DOHH2 (cell line): ENCODE measurements at regions not wholly inside any gene's neighbourhood (a gene's known extent, or its start where the extent isn't known, plus 50 kb on each side); places are given as distances from the start of the nearest gene placed in this dataset.
"Not testable (repeated sequence)": the region's sequence is repeated elsewhere in the genome, so short reads cannot be mapped to it uniquely, and the experiment has no call there.

Experiments used
- H3F3A ChIP-seq: fragments of 200-600 bp; sonication (generic), shearing (Covaris generic); 2 replicates; pipeline ENCODE4 v1.6.0; 2016; ENCODE audit warnings: antibody characterized with exemption, mild to moderate bottlenecking; ENCODE audit not compliant: control insufficient read depth, insufficient read depth
- H3K27ac ChIP-seq: fragments of 200-600 bp; sonication (generic); 2 replicates; pipeline ENCODE4 v1.5.1; 2014; ENCODE audit warnings: low read depth, mild to moderate bottlenecking, low read length, moderate library complexity
- H3K27me3 ChIP-seq: fragments of 200-600 bp; sonication (generic); 2 replicates; pipeline ENCODE4 v1.6.1; 2014; ENCODE audit warnings: mild to moderate bottlenecking, low read length, mixed read lengths; ENCODE audit not compliant: control insufficient read depth
- H3K36me3 ChIP-seq: fragments of 200-600 bp; sonication (generic); 2 replicates; pipeline ENCODE4 v1.6.1; 2014; ENCODE audit warnings: mild to moderate bottlenecking, low read length, moderate library complexity, mixed read lengths; ENCODE audit not compliant: control insufficient read depth
- H3K4me1 ChIP-seq: fragments of 200-600 bp; sonication (generic); 2 replicates; pipeline ENCODE4 v1.6.1; 2014; ENCODE audit warnings: mild to moderate bottlenecking, low read length, mixed read lengths; ENCODE audit not compliant: control insufficient read depth
- H3K4me2 ChIP-seq: fragments of 200-600 bp; sonication (generic); 2 replicates; pipeline ENCODE4 v1.6.0; 2014; ENCODE audit warnings: mild to moderate bottlenecking, low read length, moderate library complexity
- H3K4me3 ChIP-seq: fragments of 200-600 bp; sonication (generic); 2 replicates; pipeline ENCODE4 v1.5.1; 2014; ENCODE audit warnings: mild to moderate bottlenecking, low read length, mixed read lengths
- H3K79me2 ChIP-seq: fragments of 200-600 bp; sonication (generic); 2 replicates; pipeline ENCODE4 v1.6.1; 2014; ENCODE audit warnings: mild to moderate bottlenecking, low read length, mixed read lengths; ENCODE audit not compliant: control insufficient read depth
- H3K9me2 ChIP-seq: fragments of 200-600 bp; sonication (generic); replicated peaks from 2 replicates; pipeline ENCODE4 v1.6.1; 2014; ENCODE audit warnings: mild to moderate bottlenecking, low read length, mixed read lengths; ENCODE audit not compliant: control insufficient read depth
- H3K9me3 ChIP-seq: fragments of 200-600 bp; sonication (generic); 2 replicates; pipeline ENCODE4 v1.6.1; 2014; ENCODE audit warnings: antibody characterized with exemption, low read length, mixed read lengths; ENCODE audit not compliant: control insufficient read depth, insufficient read depth
- H4K20me1 ChIP-seq: fragments of 200-600 bp; sonication (generic); 2 replicates; pipeline ENCODE4 v1.6.0; 2014; ENCODE audit warnings: low read depth, mild to moderate bottlenecking, antibody characterized with exemption, low read length, moderate library complexity; ENCODE audit not compliant: control insufficient read depth, insufficient read depth
- CTCF ChIP-seq: fragments of 200-600 bp; sonication (generic); IDR thresholded peaks from one replicate; pipeline ENCODE4 v1.5.1; 2014; ENCODE audit warnings: antibody characterized with exemption, mild to moderate bottlenecking, low read depth, low read length; ENCODE audit not compliant: poor library complexity, severe bottlenecking
- EZH2phosphoT487 ChIP-seq: fragments of 200-600 bp; sonication (generic); IDR thresholded peaks from 2 replicates; pipeline ENCODE4 v1.6.1; 2017; ENCODE audit warnings: borderline replicate concordance, mild to moderate bottlenecking, antibody characterized with exemption, low read length, moderate library complexity, mixed read lengths

- Histone ChIP-seq H3K4me3 (no peak overlapping the region), H3K27ac (no peak overlapping the region), H3F3A (no peaks in the 10 kb centered on the region), H3K9me2 (no peaks in the 10 kb centered on the region; the same call in 1 of the 2 replicates), H3K79me2 (no peaks in the 10 kb centered on the region), H3K27me3 (no peaks in the 10 kb centered on the region), H3K36me3 (no peaks in the 10 kb centered on the region), H3K4me1 (no peaks in the 10 kb centered on the region), H4K20me1 (no peaks in the 10 kb centered on the region), H3K4me2 (no peak overlapping the region), H3K9me3 (no peaks in the 10 kb centered on the region)
- TF ChIP-seq EZH2phosphoT487 (no peak), CTCF (no peak)
Observed at GRCh38 chr3:20556661-20557060, 370.7 kb upstream of the SGO1 start.

GRCh38 chr3:20552605-20553275 lies 366.7 kb upstream of the SGO1 start:
- TF ChIP-seq CTCF (no peak), EZH2phosphoT487 (no peak)
- Histone ChIP-seq H3K79me2 (no peaks in the 10 kb centered on the region), H3K9me2 (no peaks in the 10 kb centered on the region), H3K9me3 (no peaks in the 10 kb centered on the region), H3K27ac (no peak overlapping the region), H3K4me2 (no peak overlapping the region), H3K4me1 (no peaks in the 10 kb centered on the region), H4K20me1 (no peaks in the 10 kb centered on the region), H3K4me3 (no peak overlapping the region), H3K27me3 (no peaks in the 10 kb centered on the region), H3K36me3 (no peaks in the 10 kb centered on the region), H3F3A (no peaks in the 10 kb centered on the region)

- H3K79me2 ChIP-seq: not testable (repeated sequence)
Observed at GRCh38 chr3:20547361-20548269, 361.6 kb upstream of the SGO1 start.

GRCh38 chr3:20546636-20547035 lies 360.6 kb upstream of the SGO1 start:
- no peaks in the 10 kb centered on the region for H3K27me3 ChIP-seq
- H3F3A ChIP-seq: no peaks in the 10 kb centered on the region
- no peak overlapping the region for H3K4me2 ChIP-seq
- H3K4me1 ChIP-seq: no peaks in the 10 kb centered on the region
- no peak overlapping the region for H3K27ac ChIP-seq
- no peak overlapping the region for H3K4me3 ChIP-seq
- H3K9me3 ChIP-seq: no peaks in the 10 kb centered on the region
- H4K20me1 ChIP-seq: no peaks in the 10 kb centered on the region
- H3K9me2 ChIP-seq: no peaks in the 10 kb centered on the region
- H3K79me2 ChIP-seq: no peaks in the 10 kb centered on the region
- TF ChIP-seq EZH2phosphoT487: no peak
- TF ChIP-seq CTCF: no peak
- H3K36me3 ChIP-seq: no peaks in the 10 kb centered on the region

More at GRCh38 chr3:20547361-20548269, 361.6 kb upstream of the SGO1 start:
- not testable (repeated sequence) for H3K4me1 ChIP-seq, H3K36me3 ChIP-seq, H3K4me2 ChIP-seq, H3K27ac ChIP-seq, H3K9me2 ChIP-seq, H4K20me1 ChIP-seq, H3K9me3 ChIP-seq, H3F3A ChIP-seq, H3K27me3 ChIP-seq, H3K4me3 ChIP-seq
